ENCODE measurements at regions not wholly inside any gene's neighbourhood (a gene's known extent, or its start where the extent isn't known, plus 50 kb on each side); places are given as distances from the start of the nearest gene placed in this dataset.

DNA sequence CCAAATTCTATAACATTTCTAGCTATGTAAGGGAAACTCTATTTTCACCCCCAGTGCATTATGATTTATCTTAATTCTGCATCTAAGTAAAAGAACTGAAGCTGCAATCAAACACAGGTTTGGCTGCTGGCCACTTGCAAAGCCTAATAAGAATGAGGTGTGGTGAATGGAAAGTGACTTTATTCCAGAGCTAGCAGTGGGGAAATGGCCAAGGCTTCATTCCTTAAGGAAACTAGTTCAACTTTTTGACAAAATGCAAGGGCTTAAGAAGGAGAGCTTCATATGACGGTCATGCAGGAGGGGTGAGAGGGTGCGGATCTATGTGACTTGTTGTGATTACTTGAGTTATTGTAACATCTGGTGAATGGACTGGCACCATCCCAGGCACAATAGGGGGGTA lies 1802.0 kb downstream of the SUCLG1 start:
- H3K9me3 ChIP-seq, result no peaks in the 10 kb centered on the region
- no peak for DNase-seq
- H3K27ac ChIP-seq, result no peak overlapping the region
- H3K4me1 ChIP-seq, result no peaks in the 10 kb centered on the region
- WGBS, 2 donors, result 79% methylated on average over 2 of the region's 2 CpGs
- H3K36me3 ChIP-seq (ENCODE audit: low read depth, missing control alignments), result no peaks in the 10 kb centered on the region
- TF ChIP-seq, protein P1, sequence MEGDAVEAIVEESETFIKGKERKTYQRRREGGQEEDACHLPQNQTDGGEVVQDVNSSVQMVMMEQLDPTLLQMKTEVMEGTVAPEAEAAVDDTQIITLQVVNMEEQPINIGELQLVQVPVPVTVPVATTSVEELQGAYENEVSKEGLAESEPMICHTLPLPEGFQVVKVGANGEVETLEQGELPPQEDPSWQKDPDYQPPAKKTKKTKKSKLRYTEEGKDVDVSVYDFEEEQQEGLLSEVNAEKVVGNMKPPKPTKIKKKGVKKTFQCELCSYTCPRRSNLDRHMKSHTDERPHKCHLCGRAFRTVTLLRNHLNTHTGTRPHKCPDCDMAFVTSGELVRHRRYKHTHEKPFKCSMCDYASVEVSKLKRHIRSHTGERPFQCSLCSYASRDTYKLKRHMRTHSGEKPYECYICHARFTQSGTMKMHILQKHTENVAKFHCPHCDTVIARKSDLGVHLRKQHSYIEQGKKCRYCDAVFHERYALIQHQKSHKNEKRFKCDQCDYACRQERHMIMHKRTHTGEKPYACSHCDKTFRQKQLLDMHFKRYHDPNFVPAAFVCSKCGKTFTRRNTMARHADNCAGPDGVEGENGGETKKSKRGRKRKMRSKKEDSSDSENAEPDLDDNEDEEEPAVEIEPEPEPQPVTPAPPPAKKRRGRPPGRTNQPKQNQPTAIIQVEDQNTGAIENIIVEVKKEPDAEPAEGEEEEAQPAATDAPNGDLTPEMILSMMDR (IDR thresholded peaks at IDR 0.05), result no peak
- no peak overlapping the region for H3K4me3 ChIP-seq
- intact Hi-C loops (cut with DNase I; ENCODE audit: low total_unique reads), result no loop called here
- H3K27me3 ChIP-seq, result no peaks in the 10 kb centered on the region

DNA sequence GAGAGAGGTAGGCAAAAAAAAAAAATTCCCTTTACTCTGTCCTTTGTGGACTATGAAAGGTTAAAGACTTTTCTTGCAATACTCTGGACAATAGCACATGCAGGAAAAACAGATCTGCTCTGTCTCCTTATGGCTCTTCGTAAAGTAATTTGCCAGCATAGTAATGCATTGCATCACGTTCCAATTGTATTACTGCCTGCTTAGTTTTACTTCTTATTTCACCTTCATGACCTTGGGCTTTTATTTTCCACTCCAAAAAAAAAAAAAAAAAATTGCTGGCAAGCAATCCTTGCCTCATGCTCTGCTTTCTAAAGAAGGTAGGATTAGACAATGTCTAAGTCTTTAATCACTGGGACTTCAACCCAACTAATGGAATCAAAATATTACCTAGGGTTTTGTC lies 1802.7 kb downstream of the SUCLG1 start:
- Histone ChIP-seq H3K4me3 (no peak overlapping the region), H3K4me1 (no peaks in the 10 kb centered on the region), H3K9me3 (no peaks in the 10 kb centered on the region), H3K27me3 (no peaks in the 10 kb centered on the region), H3K27ac (no peak overlapping the region), H3K36me3 (ENCODE audit: low read depth, missing control alignments) (no peaks in the 10 kb centered on the region)
- 44 to 61% methylated on average over 2 of the region's 2 CpGs for WGBS, 2 donors
- no peak for TF ChIP-seq POLR2A (IDR thresholded peaks at IDR 0.05)
- TF ChIP-seq, protein P1 (IDR thresholded peaks at IDR 0.05), result no peak
- intact Hi-C loops (cut with DNase I; ENCODE audit: low total_unique reads), result no loop called here
- DNase-seq, result no peak

DNA sequence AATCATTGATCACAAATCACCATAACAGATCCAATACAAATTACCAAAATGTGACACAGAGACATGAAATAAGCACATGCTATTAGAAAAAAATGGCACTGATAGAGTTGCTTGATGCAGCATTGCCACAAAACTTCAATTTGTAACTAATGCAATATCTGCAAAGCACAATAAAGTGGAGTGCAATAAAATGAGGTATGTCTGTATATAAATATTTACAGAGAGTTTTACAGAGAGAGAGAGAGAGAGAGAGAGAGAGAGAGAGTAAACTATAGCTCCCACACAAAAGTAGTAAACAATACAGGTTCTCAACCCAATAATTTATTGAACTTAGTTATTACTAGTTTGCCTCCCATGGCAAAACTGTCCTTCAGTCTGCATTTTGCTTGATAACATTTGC lies 1807.0 kb downstream of the SUCLG1 start:
- Histone ChIP-seq H3K4me3 (no peak overlapping the region), H3K27ac (no peak overlapping the region), H3K36me3 (ENCODE audit: low read depth, missing control alignments) (no peaks in the 10 kb centered on the region), H3K9me3 (no peaks in the 10 kb centered on the region), H3K27me3 (no peaks in the 10 kb centered on the region), H3K4me1 (no peaks in the 10 kb centered on the region)
- TF ChIP-seq, protein P1 (IDR thresholded peaks at IDR 0.05), result no peak
- TF ChIP-seq POLR2A (IDR thresholded peaks at IDR 0.05), result no peak
- no peak for DNase-seq
- intact Hi-C loops (cut with DNase I; ENCODE audit: low total_unique reads), result no loop called here

DNA sequence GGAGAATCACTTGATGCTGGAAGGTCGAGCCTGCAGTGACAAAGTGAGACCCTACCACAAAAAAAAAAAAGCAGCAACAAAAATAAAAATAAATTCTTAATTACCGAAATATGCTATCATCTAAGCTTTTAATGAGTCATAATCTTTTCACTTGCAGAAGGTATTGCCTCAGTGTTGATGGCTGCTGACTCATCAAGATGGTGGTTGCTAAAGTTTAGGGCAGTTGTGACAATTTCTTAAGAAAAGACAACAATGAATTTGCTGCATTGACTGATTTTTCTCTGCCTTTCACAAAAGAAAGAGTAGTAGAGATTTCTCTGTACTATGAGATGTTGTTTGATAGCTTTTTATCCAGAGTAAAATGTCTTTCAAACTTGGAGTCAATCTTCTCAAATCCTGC lies 1809.0 kb downstream of the SUCLG1 start:
- no peaks in the 10 kb centered on the region for H3K4me1 ChIP-seq
- no peaks in the 10 kb centered on the region for H3K27me3 ChIP-seq
- DNase-seq, result no peak
- TF ChIP-seq POLR2A (IDR thresholded peaks at IDR 0.05), result no peak
- TF ChIP-seq, protein P1 (IDR thresholded peaks at IDR 0.05), result no peak
- 91 to 97% methylated on average over 2 of the region's 2 CpGs for WGBS, 2 donors
- H3K4me3 ChIP-seq, result no peak overlapping the region
- no peaks in the 10 kb centered on the region for H3K9me3 ChIP-seq
- intact Hi-C loops (cut with DNase I; ENCODE audit: low total_unique reads), result no loop called here
- no peaks in the 10 kb centered on the region for H3K36me3 ChIP-seq (ENCODE audit: low read depth, missing control alignments)
- no peak overlapping the region for H3K27ac ChIP-seq

DNA sequence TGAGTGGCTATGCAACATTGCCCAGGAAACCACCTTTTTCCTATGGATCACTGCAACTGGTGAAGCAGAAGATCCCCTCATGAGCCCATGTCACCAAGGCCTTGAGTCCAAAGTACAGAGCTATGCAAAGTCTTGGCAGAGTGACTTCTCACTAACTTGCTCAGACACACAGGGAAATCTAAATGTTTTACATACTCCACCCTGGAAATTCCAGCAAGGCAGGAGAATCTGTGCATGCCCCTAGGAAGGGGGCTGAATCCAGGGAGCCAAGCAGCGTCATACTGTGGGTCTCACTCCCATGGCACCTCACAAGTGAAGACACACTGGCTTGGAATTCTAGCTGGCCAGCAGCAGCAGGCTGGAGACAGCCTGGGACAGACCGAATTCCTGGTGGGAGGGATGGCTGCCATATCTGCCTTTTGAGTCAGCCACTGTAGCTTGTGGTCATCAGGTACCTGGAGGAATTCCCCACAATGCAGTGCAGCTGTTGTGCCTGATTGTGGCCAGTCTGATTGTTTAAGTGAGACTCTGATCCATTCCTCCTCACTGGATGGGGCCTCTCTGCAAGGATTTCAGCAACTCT lies 1817.4 kb downstream of the SUCLG1 start:
- no peaks in the 10 kb centered on the region for H3K36me3 ChIP-seq (ENCODE audit: low read depth, missing control alignments)
- DNase-seq, result no peak
- H3K27ac ChIP-seq, result no peak overlapping the region
- no peaks in the 10 kb centered on the region for H3K9me3 ChIP-seq
- no peak overlapping the region for H3K4me3 ChIP-seq
- no peaks in the 10 kb centered on the region for H3K4me1 ChIP-seq
- intact Hi-C loops (cut with DNase I; ENCODE audit: low total_unique reads), result no loop called here
- WGBS, 2 donors, result 100% methylated on average over 1 to 2 of the region's 2 CpGs
- no peaks in the 10 kb centered on the region for H3K27me3 ChIP-seq
- TF ChIP-seq, protein P1 (IDR thresholded peaks at IDR 0.05), result no peak
- no peak for TF ChIP-seq POLR2A (IDR thresholded peaks at IDR 0.05)

Data from testis (tissue), 2 donors.